ENCODE measurements at regions not wholly inside any gene's neighbourhood (a gene's known extent, or its start where the extent isn't known, plus 50 kb on each side); places are given as distances from the start of the nearest gene placed in this dataset.

DNA sequence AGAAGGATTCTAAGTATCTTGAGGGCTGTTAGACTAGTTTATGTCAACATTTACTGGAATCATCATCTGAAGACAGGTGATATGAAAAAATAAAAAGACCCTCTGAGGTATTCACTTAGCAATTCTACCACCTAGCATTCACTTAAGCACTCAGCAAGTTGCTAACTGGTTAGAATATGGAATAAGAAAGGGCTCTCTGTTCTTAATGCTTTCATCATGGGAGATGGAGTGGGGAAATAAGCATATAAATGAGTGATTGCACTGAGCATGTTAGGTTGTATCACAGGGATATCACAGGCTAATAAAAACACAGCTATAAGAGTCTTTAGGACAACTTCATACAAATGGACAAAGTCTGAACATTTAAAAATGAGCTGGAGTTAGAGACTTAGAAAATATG is 1238.8 kb downstream of the CDH11 start:
- TF ChIP-seq, protein P1, sequence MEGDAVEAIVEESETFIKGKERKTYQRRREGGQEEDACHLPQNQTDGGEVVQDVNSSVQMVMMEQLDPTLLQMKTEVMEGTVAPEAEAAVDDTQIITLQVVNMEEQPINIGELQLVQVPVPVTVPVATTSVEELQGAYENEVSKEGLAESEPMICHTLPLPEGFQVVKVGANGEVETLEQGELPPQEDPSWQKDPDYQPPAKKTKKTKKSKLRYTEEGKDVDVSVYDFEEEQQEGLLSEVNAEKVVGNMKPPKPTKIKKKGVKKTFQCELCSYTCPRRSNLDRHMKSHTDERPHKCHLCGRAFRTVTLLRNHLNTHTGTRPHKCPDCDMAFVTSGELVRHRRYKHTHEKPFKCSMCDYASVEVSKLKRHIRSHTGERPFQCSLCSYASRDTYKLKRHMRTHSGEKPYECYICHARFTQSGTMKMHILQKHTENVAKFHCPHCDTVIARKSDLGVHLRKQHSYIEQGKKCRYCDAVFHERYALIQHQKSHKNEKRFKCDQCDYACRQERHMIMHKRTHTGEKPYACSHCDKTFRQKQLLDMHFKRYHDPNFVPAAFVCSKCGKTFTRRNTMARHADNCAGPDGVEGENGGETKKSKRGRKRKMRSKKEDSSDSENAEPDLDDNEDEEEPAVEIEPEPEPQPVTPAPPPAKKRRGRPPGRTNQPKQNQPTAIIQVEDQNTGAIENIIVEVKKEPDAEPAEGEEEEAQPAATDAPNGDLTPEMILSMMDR (IDR thresholded peaks at IDR 0.05) = no peak
- TF ChIP-seq POLR2AphosphoS5 (IDR thresholded peaks at IDR 0.05; ENCODE audit: low read depth, low read length) (no peak), SIN3A (IDR thresholded peaks at IDR 0.05; ENCODE audit: borderline replicate concordance, insufficient read depth, low read depth, low read length) (no peak)
